ENCODE measurements at regions not wholly inside any gene's neighbourhood (a gene's known extent, or its start where the extent isn't known, plus 50 kb on each side); places are given as distances from the start of the nearest gene placed in this dataset.

DNA sequence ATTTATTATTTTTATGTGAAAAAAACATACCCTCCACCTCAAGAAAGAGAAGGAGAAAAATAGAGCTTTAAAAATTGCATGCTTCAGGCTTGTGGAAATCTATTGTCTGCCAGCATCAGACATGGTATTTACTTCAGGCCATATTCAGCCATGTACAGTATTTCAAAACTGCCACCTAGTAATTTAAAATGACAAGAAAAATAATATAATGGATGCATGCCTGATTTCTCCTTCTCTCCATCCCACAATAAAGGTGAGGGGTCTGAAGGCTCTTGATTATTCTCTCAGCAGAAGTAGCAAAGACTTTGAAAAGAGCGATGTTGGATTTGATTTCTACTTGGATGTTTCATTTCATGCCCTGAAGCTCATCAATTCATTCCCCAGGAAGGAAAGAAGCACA lies 250.7 kb downstream of the TBC1D4 start:
- DNase-seq: no peak

GRCh38 chr13:75226733-75227435 lies 255.1 kb downstream of the TBC1D4 start:
- no peak for DNase-seq

- no peak for DNase-seq
Observed at GRCh38 chr13:75226092-75226491, 255.9 kb downstream of the TBC1D4 start.

- DNase-seq: no peak
Observed at GRCh38 chr13:75225288-75226032, 256.5 kb downstream of the TBC1D4 start.

- DNase-seq: no peak
Observed at GRCh38 chr13:75224053-75224742, 257.8 kb downstream of the TBC1D4 start.

GRCh38 chr13:75222031-75222430 lies 259.9 kb downstream of the TBC1D4 start:
- DNase-seq: no peak

DNA sequence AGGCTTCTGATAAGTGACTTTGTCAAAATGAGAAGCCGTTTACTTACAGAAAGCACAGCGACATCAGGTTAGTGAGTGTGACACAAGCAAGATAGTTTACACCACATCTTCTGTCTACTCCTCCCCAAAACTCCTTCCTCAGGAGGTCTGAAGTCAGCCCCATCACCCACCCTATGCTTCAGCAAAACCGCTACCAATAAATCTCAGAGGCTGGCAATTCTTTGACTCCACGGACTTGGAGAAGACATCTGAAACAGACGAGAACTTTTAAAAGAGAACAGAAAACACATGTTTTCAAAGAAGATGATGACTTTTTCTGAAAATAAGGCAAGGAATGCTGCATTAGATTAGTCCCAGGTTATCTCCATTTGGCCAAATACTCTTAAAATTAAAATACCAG lies 261.1 kb downstream of the TBC1D4 start:
- DNase-seq: no peak

DNA sequence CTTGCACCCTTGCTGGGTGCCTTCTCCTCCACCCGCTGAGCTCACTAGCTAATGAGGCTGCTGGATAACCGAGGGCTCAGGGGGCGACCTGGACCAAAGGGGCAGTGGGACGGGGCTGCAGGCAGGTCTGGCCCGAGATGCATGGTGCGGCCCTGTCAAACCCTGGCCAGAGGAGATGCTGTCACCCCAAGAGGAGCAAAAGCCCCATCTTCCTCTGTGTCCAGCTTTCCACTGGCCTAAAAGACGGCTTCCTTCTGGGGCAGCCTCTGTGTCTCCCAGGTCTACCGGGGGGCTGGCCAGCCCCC lies 261.8 kb downstream of the TBC1D4 start:
- DNase-seq: no peak

- peak; percentile 78 for DNase-seq
Observed at GRCh38 chr13:75219479-75220237, 262.3 kb downstream of the TBC1D4 start.

DNA sequence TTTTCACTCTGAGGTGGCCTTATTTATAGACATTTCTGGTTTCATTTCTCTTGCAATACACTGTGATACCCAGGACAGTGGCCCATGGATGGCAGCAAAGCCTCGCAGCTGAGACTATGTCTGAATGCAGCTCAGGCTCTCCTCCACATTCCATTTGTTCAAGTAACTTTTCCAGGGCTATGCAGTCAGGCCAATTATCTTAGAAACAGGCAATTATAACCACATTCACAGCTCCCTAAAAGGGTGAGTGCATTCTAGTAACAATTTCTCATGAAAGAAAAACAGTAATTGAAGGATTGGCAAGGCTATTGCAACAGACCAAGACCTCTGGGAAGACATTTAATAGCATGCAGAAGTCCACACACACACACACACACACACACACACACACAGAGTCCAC lies 264.0 kb downstream of the TBC1D4 start:
- no peak for DNase-seq

DNA sequence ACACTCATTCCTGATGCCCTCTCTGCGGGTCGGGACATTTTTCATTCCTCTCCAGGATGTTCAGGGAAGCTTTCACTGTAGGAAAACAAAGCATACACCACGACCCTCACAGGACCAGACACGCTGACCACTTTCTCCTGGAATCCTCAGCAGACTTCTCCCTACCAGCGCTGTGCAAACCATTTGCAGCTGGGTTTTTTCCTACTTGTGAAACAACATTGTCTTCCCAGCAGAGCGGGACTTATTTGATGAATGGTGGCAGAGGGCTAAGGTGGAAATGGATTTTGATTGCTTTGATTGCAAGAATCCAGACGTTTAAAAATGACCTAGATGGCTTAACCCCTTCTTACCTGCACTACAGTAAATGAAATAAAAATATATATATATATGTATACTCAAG lies 265.9 kb downstream of the TBC1D4 start:
- no peak for DNase-seq

GRCh38 chr13:75214846-75215245 lies 267.1 kb downstream of the TBC1D4 start:
- DNase-seq: no peak

DNA sequence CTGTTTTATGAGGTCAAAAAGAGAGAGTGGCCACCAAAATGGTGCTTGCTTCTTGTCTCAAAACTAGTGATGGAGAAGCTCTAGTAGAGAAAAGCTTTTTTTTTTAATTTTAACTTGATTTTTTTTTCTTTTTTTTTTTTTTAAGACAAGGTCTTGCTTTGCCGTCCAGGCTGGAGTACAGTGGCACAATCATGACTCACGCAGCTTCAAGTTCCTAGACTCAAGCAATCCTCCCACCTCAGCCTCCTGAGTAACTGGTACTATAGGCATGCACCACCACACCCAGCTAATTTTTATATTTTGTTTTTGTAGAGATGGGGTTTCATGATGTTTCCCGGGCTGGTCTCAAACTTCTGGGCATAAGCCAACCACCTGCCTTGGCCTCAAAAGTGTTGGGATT lies 279.0 kb downstream of the TBC1D4 start:
- no peak for DNase-seq

DNA sequence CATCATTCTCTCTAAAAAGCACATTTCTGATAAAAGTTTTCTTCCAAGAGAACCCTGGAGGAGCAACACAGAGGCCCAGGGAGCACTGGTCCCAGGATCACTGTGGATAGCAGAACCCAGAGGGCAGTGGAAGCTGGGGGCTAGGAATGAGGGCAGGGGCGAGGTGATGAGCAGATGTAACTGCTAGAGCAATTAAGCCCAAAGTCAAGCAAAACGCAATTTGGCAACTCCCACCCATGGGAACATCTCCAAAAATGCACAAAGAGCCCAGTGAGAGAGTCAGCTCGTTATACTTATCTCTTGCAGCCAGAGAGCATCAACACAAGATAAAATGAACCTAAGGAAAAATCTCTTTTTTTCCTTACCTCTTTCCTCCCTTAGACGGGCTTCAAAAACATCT lies 284.2 kb downstream of the TBC1D4 start:
- DNase-seq: no peak

GRCh38 chr13:75196147-75196837 lies 285.7 kb downstream of the TBC1D4 start:
- no peak for DNase-seq

DNA sequence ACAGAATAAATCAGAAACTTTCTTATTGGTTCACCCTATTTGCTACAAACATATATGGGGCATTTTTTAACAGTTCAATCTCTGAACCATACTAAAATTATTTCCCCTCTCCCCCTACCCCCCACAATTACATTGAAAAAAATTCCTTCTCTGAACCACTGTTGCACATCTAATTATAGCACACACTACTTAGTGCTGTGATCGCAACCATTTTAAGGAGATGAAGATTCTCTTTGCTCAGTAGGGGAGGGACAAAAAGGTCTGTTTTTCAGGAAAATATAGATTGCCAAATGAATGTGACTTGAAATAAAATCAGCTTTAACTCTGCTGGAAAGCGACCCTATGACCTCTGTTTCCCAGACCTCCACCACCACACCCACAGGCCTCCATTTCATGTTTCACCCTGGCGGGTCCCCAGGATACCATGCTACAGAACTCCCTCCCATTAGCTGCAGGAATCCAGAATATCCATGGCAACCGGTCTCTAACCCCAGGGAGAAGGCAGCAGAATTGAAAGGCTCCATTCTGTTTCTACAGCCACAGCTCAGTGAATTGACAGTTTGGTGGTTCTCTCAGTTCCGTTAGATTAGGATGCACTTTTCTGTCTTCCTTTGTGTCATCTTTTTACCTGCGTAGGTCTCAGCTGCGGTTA lies 286.3 kb downstream of the TBC1D4 start:
- DNase-seq: no peak

- DNase-seq: no peak
Observed at GRCh38 chr13:75194717-75195462, 287.1 kb downstream of the TBC1D4 start.

DNA sequence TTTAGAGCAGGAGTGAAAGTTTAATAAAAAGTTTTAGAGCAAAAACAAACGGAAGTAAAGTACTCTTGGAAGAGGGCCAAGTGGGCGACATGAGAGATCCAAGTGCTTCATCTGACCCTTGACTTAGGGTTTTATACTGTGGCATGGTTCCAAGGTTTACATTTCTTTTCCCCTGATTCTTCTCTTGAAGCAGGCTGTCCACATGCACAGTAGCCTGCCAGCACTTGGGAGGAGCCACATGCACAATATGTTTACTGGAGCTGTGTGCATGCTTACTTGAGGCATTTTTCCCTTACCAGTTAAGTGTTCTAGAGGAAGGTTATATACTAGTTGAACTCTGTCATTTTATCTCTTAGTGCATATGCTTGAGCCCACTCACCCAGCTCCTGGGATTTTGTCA lies 295.6 kb downstream of the TBC1D4 start:
- no peak for DNase-seq

GRCh38 chr13:75181906-75182305 lies 300.1 kb downstream of the TBC1D4 start:
- DNase-seq: no peak

- no peak for DNase-seq
Observed at GRCh38 chr13:75180805-75181455, 301.0 kb downstream of the TBC1D4 start.

GRCh38 chr13:75178436-75178835 lies 303.5 kb downstream of the TBC1D4 start:
- no peak for DNase-seq

Measured in right kidney (tissue), 1 donor.